NT2/D1 (cell line): ENCODE measurements at regions not wholly inside any gene's neighbourhood (a gene's known extent, or its start where the extent isn't known, plus 50 kb on each side); places are given as distances from the start of the nearest gene placed in this dataset.

ENCODE experiments used
- SUZ12 ChIP-seq: IDR thresholded peaks from 2 replicates; pipeline ENCODE4 v1.6.1; 2011; ENCODE audit not compliant: insufficient read length, insufficient read depth; ENCODE audit errors: extremely low read depth
- ZNF274 ChIP-seq: IDR thresholded peaks from 2 replicates; pipeline ENCODE4 v1.6.1; 2011; ENCODE audit warnings: mild to moderate bottlenecking, low read depth, low read length

GRCh38 chr11:121800240-121800639 lies 315.8 kb downstream of the BLID start:
- TF ChIP-seq ZNF274 (no peak), SUZ12 (no peak)
